ENCODE measurements at regions not wholly inside any gene's neighbourhood (a gene's known extent, or its start where the extent isn't known, plus 50 kb on each side); places are given as distances from the start of the nearest gene placed in this dataset.

DNA sequence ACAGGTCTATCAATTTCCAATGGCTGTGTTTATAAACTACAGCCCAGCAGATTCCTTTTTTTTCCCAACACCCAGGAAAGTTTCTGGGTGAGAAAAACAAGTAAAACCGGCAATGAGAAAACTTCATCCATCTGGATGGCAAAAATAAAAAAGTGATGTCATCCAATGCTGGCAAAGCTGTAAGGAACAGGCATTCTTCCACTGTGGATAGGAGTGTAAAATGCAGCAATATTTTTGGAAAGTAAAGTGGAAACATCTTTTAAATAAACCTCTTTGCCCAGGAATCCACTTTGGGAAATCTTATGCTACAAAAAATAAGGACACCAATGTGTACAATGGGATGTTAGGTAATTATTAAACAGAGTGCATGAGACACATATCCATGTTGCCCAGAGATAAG is 102.1 kb upstream of the NT5E start:
- no peak overlapping the region for H3K27ac ChIP-seq (ENCODE audit: extremely low read depth, low read depth, low read length)
- no peaks in the 10 kb centered on the region for H3K9me3 ChIP-seq (ENCODE audit: control insufficient read depth, insufficient read depth, low read depth, low read length)
- ChIA-PET POLR2A (no interaction called here), CTCF (interaction anchor here (0.6 to 1.2 kb wide), 6 partner anchors 19 to 612 kb away, joined by 3 to 4 read pairs (median 3); no protein-coding TSS in a partner anchor)
- H3K36me3 ChIP-seq (ENCODE audit: control insufficient read depth in 2 of 2, insufficient read depth in 1 of 2, low read length in 2 of 2), result no peaks in the 10 kb centered on the region
- no peak overlapping the region for H3K4me3 ChIP-seq (ENCODE audit: low read depth, low read length)
- TF ChIP-seq, protein P1, sequence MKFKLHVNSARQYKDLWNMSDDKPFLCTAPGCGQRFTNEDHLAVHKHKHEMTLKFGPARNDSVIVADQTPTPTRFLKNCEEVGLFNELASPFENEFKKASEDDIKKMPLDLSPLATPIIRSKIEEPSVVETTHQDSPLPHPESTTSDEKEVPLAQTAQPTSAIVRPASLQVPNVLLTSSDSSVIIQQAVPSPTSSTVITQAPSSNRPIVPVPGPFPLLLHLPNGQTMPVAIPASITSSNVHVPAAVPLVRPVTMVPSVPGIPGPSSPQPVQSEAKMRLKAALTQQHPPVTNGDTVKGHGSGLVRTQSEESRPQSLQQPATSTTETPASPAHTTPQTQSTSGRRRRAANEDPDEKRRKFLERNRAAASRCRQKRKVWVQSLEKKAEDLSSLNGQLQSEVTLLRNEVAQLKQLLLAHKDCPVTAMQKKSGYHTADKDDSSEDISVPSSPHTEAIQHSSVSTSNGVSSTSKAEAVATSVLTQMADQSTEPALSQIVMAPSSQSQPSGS (tag by site-specific recombination; IDR thresholded peaks at IDR 0.05; ENCODE audit: low read depth), result peak; percentile 53; the same call in 1 of the 2 replicates
- TF ChIP-seq SCRT1 (tag by site-specific recombination; IDR thresholded peaks at IDR 0.05; ENCODE audit: borderline replicate concordance) (no peak), ZNF112 (tag by site-specific recombination; IDR thresholded peaks at IDR 0.05) (no peak)
- TF ChIP-seq, protein P2, sequence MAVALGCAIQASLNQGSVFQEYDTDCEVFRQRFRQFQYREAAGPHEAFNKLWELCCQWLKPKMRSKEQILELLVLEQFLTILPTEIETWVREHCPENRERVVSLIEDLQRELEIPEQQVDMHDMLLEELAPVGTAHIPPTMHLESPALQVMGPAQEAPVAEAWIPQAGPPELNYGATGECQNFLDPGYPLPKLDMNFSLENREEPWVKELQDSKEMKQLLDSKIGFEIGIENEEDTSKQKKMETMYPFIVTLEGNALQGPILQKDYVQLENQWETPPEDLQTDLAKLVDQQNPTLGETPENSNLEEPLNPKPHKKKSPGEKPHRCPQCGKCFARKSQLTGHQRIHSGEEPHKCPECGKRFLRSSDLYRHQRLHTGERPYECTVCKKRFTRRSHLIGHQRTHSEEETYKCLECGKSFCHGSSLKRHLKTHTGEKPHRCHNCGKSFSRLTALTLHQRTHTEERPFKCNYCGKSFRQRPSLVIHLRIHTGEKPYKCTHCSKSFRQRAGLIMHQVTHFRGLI (tag by site-specific recombination; IDR thresholded peaks at IDR 0.05), result no peak
- no peaks in the 10 kb centered on the region for H3K4me1 ChIP-seq (ENCODE audit: control insufficient read depth, insufficient read depth, low read length)

DNA sequence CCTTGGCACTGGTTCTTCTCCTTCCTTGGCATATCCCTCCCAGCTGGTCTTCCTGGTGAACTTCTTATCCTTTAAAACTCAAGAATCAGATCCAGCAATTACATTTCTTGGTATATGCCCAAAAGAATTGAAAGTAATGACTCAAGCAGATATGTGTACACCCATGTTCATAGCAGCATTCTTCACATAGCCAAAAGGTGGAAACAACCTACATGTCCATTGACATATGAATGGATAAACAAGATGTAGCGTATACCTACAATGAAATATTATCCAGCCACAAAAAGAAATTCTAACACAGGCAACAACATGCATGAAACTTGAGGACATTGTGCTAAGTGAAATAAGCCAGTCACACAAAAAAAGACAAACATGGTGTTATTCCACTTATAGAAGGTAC is 103.7 kb upstream of the NT5E start:
- H3K4me3 ChIP-seq (ENCODE audit: low read depth, low read length), result no peak overlapping the region
- H3K36me3 ChIP-seq (ENCODE audit: control insufficient read depth in 2 of 2, insufficient read depth in 1 of 2, low read length in 2 of 2), result no peaks in the 10 kb centered on the region
- POLR2A ChIA-PET, result no interaction called here
- H3K9me3 ChIP-seq (ENCODE audit: control insufficient read depth, insufficient read depth, low read depth, low read length), result no peaks in the 10 kb centered on the region
- TF ChIP-seq, protein P3, sequence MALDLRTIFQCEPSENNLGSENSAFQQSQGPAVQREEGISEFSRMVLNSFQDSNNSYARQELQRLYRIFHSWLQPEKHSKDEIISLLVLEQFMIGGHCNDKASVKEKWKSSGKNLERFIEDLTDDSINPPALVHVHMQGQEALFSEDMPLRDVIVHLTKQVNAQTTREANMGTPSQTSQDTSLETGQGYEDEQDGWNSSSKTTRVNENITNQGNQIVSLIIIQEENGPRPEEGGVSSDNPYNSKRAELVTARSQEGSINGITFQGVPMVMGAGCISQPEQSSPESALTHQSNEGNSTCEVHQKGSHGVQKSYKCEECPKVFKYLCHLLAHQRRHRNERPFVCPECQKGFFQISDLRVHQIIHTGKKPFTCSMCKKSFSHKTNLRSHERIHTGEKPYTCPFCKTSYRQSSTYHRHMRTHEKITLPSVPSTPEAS (tag by site-specific recombination; IDR thresholded peaks at IDR 0.05), result no peak
- TF ChIP-seq ZNF174 (tag by site-specific recombination; IDR thresholded peaks at IDR 0.05), result no peak
- TF ChIP-seq, protein P4, sequence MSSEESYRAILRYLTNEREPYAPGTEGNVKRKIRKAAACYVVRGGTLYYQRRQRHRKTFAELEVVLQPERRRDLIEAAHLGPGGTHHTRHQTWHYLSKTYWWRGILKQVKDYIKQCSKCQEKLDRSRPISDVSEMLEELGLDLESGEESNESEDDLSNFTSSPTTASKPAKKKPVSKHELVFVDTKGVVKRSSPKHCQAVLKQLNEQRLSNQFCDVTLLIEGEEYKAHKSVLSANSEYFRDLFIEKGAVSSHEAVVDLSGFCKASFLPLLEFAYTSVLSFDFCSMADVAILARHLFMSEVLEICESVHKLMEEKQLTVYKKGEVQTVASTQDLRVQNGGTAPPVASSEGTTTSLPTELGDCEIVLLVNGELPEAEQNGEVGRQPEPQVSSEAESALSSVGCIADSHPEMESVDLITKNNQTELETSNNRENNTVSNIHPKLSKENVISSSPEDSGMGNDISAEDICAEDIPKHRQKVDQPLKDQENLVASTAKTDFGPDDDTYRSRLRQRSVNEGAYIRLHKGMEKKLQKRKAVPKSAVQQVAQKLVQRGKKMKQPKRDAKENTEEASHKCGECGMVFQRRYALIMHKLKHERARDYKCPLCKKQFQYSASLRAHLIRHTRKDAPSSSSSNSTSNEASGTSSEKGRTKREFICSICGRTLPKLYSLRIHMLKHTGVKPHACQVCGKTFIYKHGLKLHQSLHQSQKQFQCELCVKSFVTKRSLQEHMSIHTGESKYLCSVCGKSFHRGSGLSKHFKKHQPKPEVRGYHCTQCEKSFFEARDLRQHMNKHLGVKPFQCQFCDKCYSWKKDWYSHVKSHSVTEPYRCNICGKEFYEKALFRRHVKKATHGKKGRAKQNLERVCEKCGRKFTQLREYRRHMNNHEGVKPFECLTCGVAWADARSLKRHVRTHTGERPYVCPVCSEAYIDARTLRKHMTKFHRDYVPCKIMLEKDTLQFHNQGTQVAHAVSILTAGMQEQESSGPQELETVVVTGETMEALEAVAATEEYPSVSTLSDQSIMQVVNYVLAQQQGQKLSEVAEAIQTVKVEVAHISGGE (tag by site-specific recombination; conservative IDR thresholded peaks at IDR 0.05; ENCODE audit: low read depth), result no peak
- TF ChIP-seq, protein P5, sequence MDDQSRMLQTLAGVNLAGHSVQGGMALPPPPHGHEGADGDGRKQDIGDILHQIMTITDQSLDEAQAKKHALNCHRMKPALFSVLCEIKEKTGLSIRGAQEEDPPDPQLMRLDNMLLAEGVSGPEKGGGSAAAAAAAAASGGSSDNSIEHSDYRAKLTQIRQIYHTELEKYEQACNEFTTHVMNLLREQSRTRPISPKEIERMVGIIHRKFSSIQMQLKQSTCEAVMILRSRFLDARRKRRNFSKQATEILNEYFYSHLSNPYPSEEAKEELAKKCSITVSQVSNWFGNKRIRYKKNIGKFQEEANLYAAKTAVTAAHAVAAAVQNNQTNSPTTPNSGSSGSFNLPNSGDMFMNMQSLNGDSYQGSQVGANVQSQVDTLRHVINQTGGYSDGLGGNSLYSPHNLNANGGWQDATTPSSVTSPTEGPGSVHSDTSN (CRISPR knock-in tag; IDR thresholded peaks at IDR 0.05), result no peak
- TF ChIP-seq, protein P6, sequence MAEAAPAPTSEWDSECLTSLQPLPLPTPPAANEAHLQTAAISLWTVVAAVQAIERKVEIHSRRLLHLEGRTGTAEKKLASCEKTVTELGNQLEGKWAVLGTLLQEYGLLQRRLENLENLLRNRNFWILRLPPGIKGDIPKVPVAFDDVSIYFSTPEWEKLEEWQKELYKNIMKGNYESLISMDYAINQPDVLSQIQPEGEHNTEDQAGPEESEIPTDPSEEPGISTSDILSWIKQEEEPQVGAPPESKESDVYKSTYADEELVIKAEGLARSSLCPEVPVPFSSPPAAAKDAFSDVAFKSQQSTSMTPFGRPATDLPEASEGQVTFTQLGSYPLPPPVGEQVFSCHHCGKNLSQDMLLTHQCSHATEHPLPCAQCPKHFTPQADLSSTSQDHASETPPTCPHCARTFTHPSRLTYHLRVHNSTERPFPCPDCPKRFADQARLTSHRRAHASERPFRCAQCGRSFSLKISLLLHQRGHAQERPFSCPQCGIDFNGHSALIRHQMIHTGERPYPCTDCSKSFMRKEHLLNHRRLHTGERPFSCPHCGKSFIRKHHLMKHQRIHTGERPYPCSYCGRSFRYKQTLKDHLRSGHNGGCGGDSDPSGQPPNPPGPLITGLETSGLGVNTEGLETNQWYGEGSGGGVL (tag by site-specific recombination; IDR thresholded peaks at IDR 0.05), result no peak
- no peak for TF ChIP-seq ZNF654 (tag by site-specific recombination; IDR thresholded peaks at IDR 0.05; ENCODE audit: low read depth)
- no peak for TF ChIP-seq FEZF1 (tag by site-specific recombination; IDR thresholded peaks at IDR 0.05)
- TF ChIP-seq ZFP69B (tag by site-specific recombination; IDR thresholded peaks at IDR 0.05), result no peak
- TF ChIP-seq ZNF391 (tag by site-specific recombination; IDR thresholded peaks at IDR 0.05; ENCODE audit: borderline replicate concordance, low read depth), result no peak
- H3K4me1 ChIP-seq (ENCODE audit: control insufficient read depth, insufficient read depth, low read length), result no peaks in the 10 kb centered on the region
- no peak overlapping the region for H3K27ac ChIP-seq (ENCODE audit: extremely low read depth, low read depth, low read length)
- CTCF ChIA-PET, result interaction anchor here (0.7 to 2.8 kb wide), 3 partner anchors 8 to 137 kb away, joined by 3 to 21 read pairs (median 15); no protein-coding TSS in a partner anchor
